GM21381 (cell line): ENCODE measurements at regions not wholly inside any gene's neighbourhood (a gene's known extent, or its start where the extent isn't known, plus 50 kb on each side); places are given as distances from the start of the nearest gene placed in this dataset.
"Not testable (repeated sequence)": the region's sequence is repeated elsewhere in the genome, so short reads cannot be mapped to it uniquely, and the experiment has no call there.

Source experiments
- ATAC-seq: cut with Tn5 transposase; IDR thresholded peaks from one replicate; pipeline ENCODE4 v1.9.1; 2021; ENCODE audit warnings: mild to moderate bottlenecking, moderate library complexity; ENCODE audit not compliant: unreplicated experiment

GRCh38 chr6:147651-148050, 144.6 kb upstream of the DUSP22 start:
- ATAC-seq, result not testable (repeated sequence)

GRCh38 chr6:148051-148984, 144.0 kb upstream of the DUSP22 start:
- peak; percentile 89 for ATAC-seq

- ATAC-seq, result not testable (repeated sequence)
These were observed 142.1 kb upstream of the DUSP22 start for GRCh38 chr6:150147-150546.

GRCh38 chr6:152436-152835, 139.9 kb upstream of the DUSP22 start:
- ATAC-seq, result not testable (repeated sequence)

GRCh38 chr6:153026-153425, 139.3 kb upstream of the DUSP22 start:
- ATAC-seq, result not testable (repeated sequence)

- ATAC-seq, result not testable (repeated sequence)
These were observed 138.4 kb upstream of the DUSP22 start for GRCh38 chr6:153867-154266.

GRCh38 chr6:154321-155092, 137.8 kb upstream of the DUSP22 start:
- ATAC-seq, result not testable (repeated sequence)

- no peak for ATAC-seq
These were observed 136.3 kb upstream of the DUSP22 start for GRCh38 chr6:156010-156409.

GRCh38 chr6:156441-157140, 135.7 kb upstream of the DUSP22 start:
- not testable (repeated sequence) for ATAC-seq

GRCh38 chr6:157176-157575, 135.1 kb upstream of the DUSP22 start:
- ATAC-seq, result not testable (repeated sequence)

- ATAC-seq, result not testable (repeated sequence)
These were observed 130.6 kb upstream of the DUSP22 start for GRCh38 chr6:161657-162056.

GRCh38 chr6:164720-165119, 127.6 kb upstream of the DUSP22 start:
- ATAC-seq, result no peak

- no peak for ATAC-seq
These were observed 127.0 kb upstream of the DUSP22 start for GRCh38 chr6:165263-165662.

- no peak for ATAC-seq
These were observed 126.4 kb upstream of the DUSP22 start for GRCh38 chr6:165906-166305.

GRCh38 chr6:168865-169455, 123.3 kb upstream of the DUSP22 start:
- ATAC-seq, result no peak

GRCh38 chr6:174036-174435, 118.3 kb upstream of the DUSP22 start:
- ATAC-seq, result no peak

GRCh38 chr6:175680-176079, 116.6 kb upstream of the DUSP22 start:
- ATAC-seq, result no peak

- ATAC-seq, result no peak
These were observed 115.5 kb upstream of the DUSP22 start for GRCh38 chr6:176766-177165.

- ATAC-seq, result no peak
These were observed 114.2 kb upstream of the DUSP22 start for GRCh38 chr6:178119-178518.

GRCh38 chr6:178929-179328, 113.4 kb upstream of the DUSP22 start:
- ATAC-seq, result not testable (repeated sequence)
